ENCODE measurements at regions not wholly inside any gene's neighbourhood (a gene's known extent, or its start where the extent isn't known, plus 50 kb on each side); places are given as distances from the start of the nearest gene placed in this dataset.

- TF ChIP-seq POLR2A (IDR thresholded peaks at IDR 0.05; ENCODE audit: borderline replicate concordance, extremely low read depth, insufficient read depth, insufficient read length), result no peak
- no peak for TF ChIP-seq SP1 (IDR thresholded peaks at IDR 0.05; ENCODE audit: low read depth)
- no peak for TF ChIP-seq EZH2 (IDR thresholded peaks at IDR 0.05)
- no peak for TF ChIP-seq CTCF (IDR thresholded peaks at IDR 0.05 in 2 of 3, conservative IDR thresholded peaks at IDR 0.05 in 1 of 3; ENCODE audit: borderline replicate concordance in 1 of 3, insufficient read depth in 1 of 3, low read depth in 2 of 3, low read length in 2 of 3)
- no peak for TF ChIP-seq RAD21 (IDR thresholded peaks at IDR 0.05; ENCODE audit: low read depth)
- TF ChIP-seq, protein P1, sequence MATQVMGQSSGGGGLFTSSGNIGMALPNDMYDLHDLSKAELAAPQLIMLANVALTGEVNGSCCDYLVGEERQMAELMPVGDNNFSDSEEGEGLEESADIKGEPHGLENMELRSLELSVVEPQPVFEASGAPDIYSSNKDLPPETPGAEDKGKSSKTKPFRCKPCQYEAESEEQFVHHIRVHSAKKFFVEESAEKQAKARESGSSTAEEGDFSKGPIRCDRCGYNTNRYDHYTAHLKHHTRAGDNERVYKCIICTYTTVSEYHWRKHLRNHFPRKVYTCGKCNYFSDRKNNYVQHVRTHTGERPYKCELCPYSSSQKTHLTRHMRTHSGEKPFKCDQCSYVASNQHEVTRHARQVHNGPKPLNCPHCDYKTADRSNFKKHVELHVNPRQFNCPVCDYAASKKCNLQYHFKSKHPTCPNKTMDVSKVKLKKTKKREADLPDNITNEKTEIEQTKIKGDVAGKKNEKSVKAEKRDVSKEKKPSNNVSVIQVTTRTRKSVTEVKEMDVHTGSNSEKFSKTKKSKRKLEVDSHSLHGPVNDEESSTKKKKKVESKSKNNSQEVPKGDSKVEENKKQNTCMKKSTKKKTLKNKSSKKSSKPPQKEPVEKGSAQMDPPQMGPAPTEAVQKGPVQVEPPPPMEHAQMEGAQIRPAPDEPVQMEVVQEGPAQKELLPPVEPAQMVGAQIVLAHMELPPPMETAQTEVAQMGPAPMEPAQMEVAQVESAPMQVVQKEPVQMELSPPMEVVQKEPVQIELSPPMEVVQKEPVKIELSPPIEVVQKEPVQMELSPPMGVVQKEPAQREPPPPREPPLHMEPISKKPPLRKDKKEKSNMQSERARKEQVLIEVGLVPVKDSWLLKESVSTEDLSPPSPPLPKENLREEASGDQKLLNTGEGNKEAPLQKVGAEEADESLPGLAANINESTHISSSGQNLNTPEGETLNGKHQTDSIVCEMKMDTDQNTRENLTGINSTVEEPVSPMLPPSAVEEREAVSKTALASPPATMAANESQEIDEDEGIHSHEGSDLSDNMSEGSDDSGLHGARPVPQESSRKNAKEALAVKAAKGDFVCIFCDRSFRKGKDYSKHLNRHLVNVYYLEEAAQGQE (IDR thresholded peaks at IDR 0.05; ENCODE audit: low read depth), result no peak
- no peak for TF ChIP-seq EZH2phosphoT487 (IDR thresholded peaks at IDR 0.05; ENCODE audit: borderline replicate concordance)
- TF ChIP-seq POLR2AphosphoS5 (IDR thresholded peaks at IDR 0.05; ENCODE audit: low read depth, low read length), result no peak
- TF ChIP-seq SRF (IDR thresholded peaks at IDR 0.05; ENCODE audit: low read depth), result no peak
- TF ChIP-seq CBX3 (IDR thresholded peaks at IDR 0.05; ENCODE audit: low read depth), result no peak
These were observed 837.1 kb upstream of the POU3F3 start for GRCh38 chr2:104016801-104017200.
